Loucy (cell line): ENCODE measurements at regions not wholly inside any gene's neighbourhood (a gene's known extent, or its start where the extent isn't known, plus 50 kb on each side); places are given as distances from the start of the nearest gene placed in this dataset.

ENCODE experiments used
- H2AFZ ChIP-seq: fragments of 200-600 bp; sonication (generic); 2 replicates; pipeline ENCODE4 v1.6.0; 2016; ENCODE audit warnings: antibody characterized with exemption, mild to moderate bottlenecking, low read length, moderate library complexity
- H3F3A ChIP-seq: fragments of 200-600 bp; 2 replicates; pipeline ENCODE4 v1.6.0; 2016; ENCODE audit warnings: antibody characterized with exemption, low read depth, mild to moderate bottlenecking
- H3K27me3 ChIP-seq: fragments of 200-600 bp; sonication (generic); 2 replicates; pipeline ENCODE4 v1.6.1; 2014; ENCODE audit warnings: low read length, mild to moderate bottlenecking; ENCODE audit not compliant: insufficient read depth, poor library complexity, severe bottlenecking
- H3K36me3 ChIP-seq: fragments of 200-600 bp; sonication (generic); 2 replicates; pipeline ENCODE4 v1.6.1; 2016; ENCODE audit warnings: low read length; ENCODE audit not compliant: insufficient read depth
- H3K4me1 ChIP-seq: fragments of 200-600 bp; sonication (generic); 2 replicates; pipeline ENCODE4 v1.5.1; 2014; ENCODE audit warnings: low read length, mild to moderate bottlenecking; ENCODE audit not compliant: insufficient read depth, poor library complexity, severe bottlenecking
- H3K4me2 ChIP-seq: fragments of 200-600 bp; sonication (generic); 2 replicates; pipeline ENCODE4 v1.6.0; 2014; ENCODE audit warnings: antibody characterized with exemption, low read length, low read depth, mild to moderate bottlenecking; ENCODE audit not compliant: poor library complexity, severe bottlenecking
- H3K4me3 ChIP-seq: fragments of 200-600 bp; sonication (generic); 2 replicates; pipeline ENCODE4 v1.5.1; 2014; ENCODE audit warnings: low read length, mild to moderate bottlenecking, mixed read lengths; ENCODE audit not compliant: poor library complexity, severe bottlenecking
- H3K79me2 ChIP-seq: fragments of 200-600 bp; sonication (generic); 2 replicates; pipeline ENCODE4 v1.6.1; 2014; ENCODE audit warnings: low read length; ENCODE audit not compliant: insufficient read depth
- H3K9ac ChIP-seq: fragments of 200-600 bp; sonication (generic); 2 replicates; pipeline ENCODE4 v1.6.0; 2014; ENCODE audit warnings: mild to moderate bottlenecking, low read depth, low read length, moderate library complexity; ENCODE audit not compliant: poor library complexity, severe bottlenecking
- H3K9me2 ChIP-seq: fragments of 200-600 bp; sonication (generic); replicated peaks from 2 replicates; pipeline ENCODE4 v1.6.1; 2016; ENCODE audit warnings: low read depth, low read length, mixed read lengths
- H3K9me3 ChIP-seq: fragments of 200-600 bp; sonication (generic); 2 replicates; pipeline ENCODE4 v1.6.1; 2014; ENCODE audit warnings: mild to moderate bottlenecking, antibody characterized with exemption, low read length, low read depth; ENCODE audit not compliant: insufficient read depth
- H4K20me1 ChIP-seq: fragments of 200-600 bp; sonication (generic); 2 replicates; pipeline ENCODE4 v1.6.0; 2014; ENCODE audit warnings: antibody characterized with exemption, low read length, mild to moderate bottlenecking; ENCODE audit not compliant: insufficient read depth, poor library complexity, severe bottlenecking
- EZH2phosphoT487 ChIP-seq: fragments of 200-600 bp; IDR thresholded peaks from 2 replicates; pipeline ENCODE4 v1.6.1; 2018; ENCODE audit warnings: antibody characterized with exemption, mild to moderate bottlenecking, moderate library complexity, borderline replicate concordance
- TF ChIP-seq, protein P1 (sequence below): fragments of 200-600 bp; sonication (generic); conservative IDR thresholded peaks from 2 replicates; pipeline ENCODE4 v1.5.1; 2014; ENCODE audit warnings: mild to moderate bottlenecking, antibody characterized with exemption, low read length

DNA sequence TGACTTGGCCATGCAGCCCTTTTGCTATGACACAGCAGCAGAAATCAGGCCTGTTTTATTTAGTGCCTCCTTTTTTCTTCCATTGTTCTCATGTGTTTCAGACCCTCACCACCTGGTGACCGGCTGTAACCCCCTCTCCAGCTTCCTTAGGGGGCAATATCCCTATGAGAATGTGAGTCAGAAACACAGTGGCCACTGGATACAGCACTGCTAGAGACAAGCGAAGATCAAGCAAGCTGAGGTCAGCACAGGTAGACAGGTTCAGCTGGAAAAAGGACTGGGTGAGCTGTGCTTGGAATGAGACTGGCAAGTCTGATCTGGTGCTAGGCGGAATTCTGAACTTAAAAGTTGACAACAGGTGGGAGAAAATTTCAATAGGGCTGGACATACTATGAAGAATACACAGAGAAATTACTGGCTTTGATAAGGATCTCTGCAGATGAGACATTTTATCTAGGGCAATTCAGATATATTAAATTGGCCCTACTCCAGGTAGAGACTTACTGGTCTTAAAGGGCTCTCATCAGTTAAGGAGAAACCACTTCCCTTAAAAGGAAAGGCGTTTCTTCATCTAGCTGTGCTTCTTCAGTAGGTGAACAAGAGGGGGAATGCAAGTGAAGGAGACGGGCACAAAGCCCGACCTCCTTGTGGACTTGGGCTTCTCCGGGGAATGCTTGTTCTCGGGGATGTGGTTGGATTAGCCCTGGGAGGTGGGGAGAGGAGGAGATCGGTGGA lies 83.3 kb downstream of the ERCC5 start:
- no peak overlapping the region for H2AFZ ChIP-seq
- no peaks in the 10 kb centered on the region for H3F3A ChIP-seq
- H3K79me2 ChIP-seq: no peaks in the 10 kb centered on the region
- H3K4me3 ChIP-seq: no peak overlapping the region
- no peaks in the 10 kb centered on the region for H4K20me1 ChIP-seq
- no peaks in the 10 kb centered on the region for H3K27me3 ChIP-seq
- no peaks in the 10 kb centered on the region for H3K9me2 ChIP-seq
- H3K9me3 ChIP-seq: no peaks in the 10 kb centered on the region
- H3K4me2 ChIP-seq: no peak overlapping the region
- TF ChIP-seq EZH2phosphoT487: no peak
- TF ChIP-seq, protein P1, sequence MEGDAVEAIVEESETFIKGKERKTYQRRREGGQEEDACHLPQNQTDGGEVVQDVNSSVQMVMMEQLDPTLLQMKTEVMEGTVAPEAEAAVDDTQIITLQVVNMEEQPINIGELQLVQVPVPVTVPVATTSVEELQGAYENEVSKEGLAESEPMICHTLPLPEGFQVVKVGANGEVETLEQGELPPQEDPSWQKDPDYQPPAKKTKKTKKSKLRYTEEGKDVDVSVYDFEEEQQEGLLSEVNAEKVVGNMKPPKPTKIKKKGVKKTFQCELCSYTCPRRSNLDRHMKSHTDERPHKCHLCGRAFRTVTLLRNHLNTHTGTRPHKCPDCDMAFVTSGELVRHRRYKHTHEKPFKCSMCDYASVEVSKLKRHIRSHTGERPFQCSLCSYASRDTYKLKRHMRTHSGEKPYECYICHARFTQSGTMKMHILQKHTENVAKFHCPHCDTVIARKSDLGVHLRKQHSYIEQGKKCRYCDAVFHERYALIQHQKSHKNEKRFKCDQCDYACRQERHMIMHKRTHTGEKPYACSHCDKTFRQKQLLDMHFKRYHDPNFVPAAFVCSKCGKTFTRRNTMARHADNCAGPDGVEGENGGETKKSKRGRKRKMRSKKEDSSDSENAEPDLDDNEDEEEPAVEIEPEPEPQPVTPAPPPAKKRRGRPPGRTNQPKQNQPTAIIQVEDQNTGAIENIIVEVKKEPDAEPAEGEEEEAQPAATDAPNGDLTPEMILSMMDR: no peak
- no peak overlapping the region for H3K9ac ChIP-seq
- H3K4me1 ChIP-seq: no peaks in the 10 kb centered on the region
- no peaks in the 10 kb centered on the region for H3K36me3 ChIP-seq
